ENCODE measurements at regions not wholly inside any gene's neighbourhood (a gene's known extent, or its start where the extent isn't known, plus 50 kb on each side); places are given as distances from the start of the nearest gene placed in this dataset.

DNA sequence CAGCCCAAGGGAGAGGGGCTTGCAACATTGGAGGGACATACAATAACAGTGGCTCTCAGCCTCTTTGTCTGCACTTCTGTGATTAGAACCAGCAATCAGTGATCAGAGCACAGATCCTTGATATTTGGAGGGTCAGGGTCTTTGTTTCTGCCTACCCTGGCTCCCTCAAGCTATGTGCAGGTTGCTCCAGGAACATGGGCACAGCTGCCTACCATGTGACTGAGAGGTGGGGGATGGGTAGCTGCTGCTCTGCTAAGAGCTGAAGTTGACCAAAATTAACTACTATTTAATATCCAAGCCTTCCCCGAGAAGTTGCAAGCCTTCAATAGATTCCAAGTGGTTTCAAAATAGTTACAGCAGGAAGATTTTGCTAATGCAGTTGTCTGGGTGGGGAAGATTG lies 202.6 kb downstream of the ZIC5 start:
- peaks cover 14% of the 10 kb centered on the region for H3K9me3 Mint-ChIP-seq (ENCODE audit: unreplicated experiment)
- no peaks in the 10 kb centered on the region for H3K27me3 Mint-ChIP-seq (ENCODE audit: unreplicated experiment)
- TF ChIP-seq, protein P1, sequence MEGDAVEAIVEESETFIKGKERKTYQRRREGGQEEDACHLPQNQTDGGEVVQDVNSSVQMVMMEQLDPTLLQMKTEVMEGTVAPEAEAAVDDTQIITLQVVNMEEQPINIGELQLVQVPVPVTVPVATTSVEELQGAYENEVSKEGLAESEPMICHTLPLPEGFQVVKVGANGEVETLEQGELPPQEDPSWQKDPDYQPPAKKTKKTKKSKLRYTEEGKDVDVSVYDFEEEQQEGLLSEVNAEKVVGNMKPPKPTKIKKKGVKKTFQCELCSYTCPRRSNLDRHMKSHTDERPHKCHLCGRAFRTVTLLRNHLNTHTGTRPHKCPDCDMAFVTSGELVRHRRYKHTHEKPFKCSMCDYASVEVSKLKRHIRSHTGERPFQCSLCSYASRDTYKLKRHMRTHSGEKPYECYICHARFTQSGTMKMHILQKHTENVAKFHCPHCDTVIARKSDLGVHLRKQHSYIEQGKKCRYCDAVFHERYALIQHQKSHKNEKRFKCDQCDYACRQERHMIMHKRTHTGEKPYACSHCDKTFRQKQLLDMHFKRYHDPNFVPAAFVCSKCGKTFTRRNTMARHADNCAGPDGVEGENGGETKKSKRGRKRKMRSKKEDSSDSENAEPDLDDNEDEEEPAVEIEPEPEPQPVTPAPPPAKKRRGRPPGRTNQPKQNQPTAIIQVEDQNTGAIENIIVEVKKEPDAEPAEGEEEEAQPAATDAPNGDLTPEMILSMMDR (IDR thresholded peaks at IDR 0.05; ENCODE audit: partially characterized antibody, unreplicated experiment): no peak
- H3K4me1 Mint-ChIP-seq (ENCODE audit: low read depth, unreplicated experiment): no peaks in the 10 kb centered on the region
- no peak overlapping the region for H3K4me3 Mint-ChIP-seq (ENCODE audit: unreplicated experiment)
- peaks cover 22% of the 10 kb centered on the region for H3K36me3 Mint-ChIP-seq (ENCODE audit: unreplicated experiment)
- H3K27ac Mint-ChIP-seq (ENCODE audit: unreplicated experiment): no peak overlapping the region
- DNase-seq: no peak

DNA sequence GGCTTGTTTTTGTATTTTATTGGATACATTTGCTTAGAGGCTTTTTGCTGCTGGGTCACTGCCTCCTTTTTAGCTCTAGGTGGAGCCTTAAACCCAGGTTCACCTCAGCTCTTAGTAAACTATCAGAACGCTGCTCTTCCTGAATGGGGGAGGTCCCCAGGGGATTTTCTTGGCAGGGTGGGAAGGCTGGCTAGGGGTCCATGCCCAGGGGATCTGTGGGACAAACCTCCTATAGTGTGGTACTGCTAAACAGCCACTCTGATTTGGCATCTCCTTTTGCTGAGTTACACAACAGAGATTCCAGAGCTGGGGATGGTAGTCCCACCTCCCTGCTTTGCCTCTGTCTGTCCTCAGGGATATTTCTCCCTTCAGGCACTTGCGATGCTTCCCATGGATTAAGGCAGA lies 204.9 kb downstream of the ZIC5 start:
- TF ChIP-seq, protein P1 (IDR thresholded peaks at IDR 0.05; ENCODE audit: partially characterized antibody, unreplicated experiment): no peak
- Mint-ChIP-seq H3K27ac (ENCODE audit: unreplicated experiment) (no peak overlapping the region), H3K36me3 (ENCODE audit: unreplicated experiment) (peaks cover 34% of the 10 kb centered on the region), H3K27me3 (ENCODE audit: unreplicated experiment) (peaks cover 4% of the 10 kb centered on the region), H3K9me3 (ENCODE audit: unreplicated experiment) (peaks cover 17% of the 10 kb centered on the region), H3K4me1 (ENCODE audit: low read depth, unreplicated experiment) (no peaks in the 10 kb centered on the region), H3K4me3 (ENCODE audit: unreplicated experiment) (no peak overlapping the region)
- DNase-seq: no peak

DNA sequence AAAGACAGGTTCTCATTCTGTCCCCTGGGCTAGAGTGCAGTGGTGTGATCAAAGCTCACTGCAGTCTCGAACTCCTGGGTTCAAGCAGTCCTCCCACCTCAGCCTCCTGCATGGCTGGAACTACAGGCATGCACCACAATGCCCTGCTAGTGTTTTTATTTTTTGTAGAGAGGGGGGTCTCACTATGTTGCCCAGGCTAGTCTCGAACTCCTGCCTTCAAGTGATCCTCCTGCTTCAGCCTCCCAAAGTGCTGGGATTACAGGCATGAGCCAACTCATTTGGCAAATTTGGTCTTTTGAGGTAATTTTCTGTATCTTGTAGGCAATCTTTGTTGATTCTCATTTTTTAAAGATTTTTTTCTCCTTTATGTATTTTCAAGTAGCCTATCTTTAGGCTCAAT lies 205.7 kb downstream of the ZIC5 start:
- TF ChIP-seq, protein P1 (IDR thresholded peaks at IDR 0.05; ENCODE audit: partially characterized antibody, unreplicated experiment): no peak
- Mint-ChIP-seq H3K27ac (ENCODE audit: unreplicated experiment) (no peak overlapping the region), H3K27me3 (ENCODE audit: unreplicated experiment) (peaks cover 5% of the 10 kb centered on the region), H3K4me1 (ENCODE audit: low read depth, unreplicated experiment) (no peaks in the 10 kb centered on the region), H3K9me3 (ENCODE audit: unreplicated experiment) (peaks cover 17% of the 10 kb centered on the region), H3K4me3 (ENCODE audit: unreplicated experiment) (no peak overlapping the region), H3K36me3 (ENCODE audit: unreplicated experiment) (peaks cover 38% of the 10 kb centered on the region)
- no peak for DNase-seq

DNA sequence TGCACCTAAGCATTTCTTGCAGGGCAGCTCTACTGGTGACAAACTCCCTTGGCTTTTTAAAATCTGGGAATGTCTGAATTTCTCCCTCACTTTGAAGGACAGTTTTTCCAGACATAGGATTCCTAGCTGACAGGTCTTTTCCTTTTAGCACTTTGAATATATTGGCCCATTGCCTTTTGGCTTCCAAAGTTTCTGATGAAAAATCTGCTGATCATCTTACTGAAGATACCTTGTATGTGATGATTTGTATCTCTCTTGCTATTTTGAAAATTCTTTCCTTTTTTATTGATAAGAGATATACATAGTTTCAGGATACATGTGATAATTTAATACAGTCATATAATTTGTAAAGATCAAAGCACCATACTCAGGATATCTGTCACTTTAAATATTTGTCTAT lies 211.1 kb downstream of the ZIC5 start:
- H3K4me1 Mint-ChIP-seq (ENCODE audit: low read depth, unreplicated experiment): peaks cover 4% of the 10 kb centered on the region
- TF ChIP-seq, protein P1 (IDR thresholded peaks at IDR 0.05; ENCODE audit: partially characterized antibody, unreplicated experiment): no peak
- peaks cover 7% of the 10 kb centered on the region for H3K9me3 Mint-ChIP-seq (ENCODE audit: unreplicated experiment)
- H3K4me3 Mint-ChIP-seq (ENCODE audit: unreplicated experiment): no peak overlapping the region
- peaks cover 5% of the 10 kb centered on the region for H3K27me3 Mint-ChIP-seq (ENCODE audit: unreplicated experiment)
- no peak overlapping the region for H3K27ac Mint-ChIP-seq (ENCODE audit: unreplicated experiment)
- DNase-seq: no peak
- peaks cover 30% of the 10 kb centered on the region for H3K36me3 Mint-ChIP-seq (ENCODE audit: unreplicated experiment)

DNA sequence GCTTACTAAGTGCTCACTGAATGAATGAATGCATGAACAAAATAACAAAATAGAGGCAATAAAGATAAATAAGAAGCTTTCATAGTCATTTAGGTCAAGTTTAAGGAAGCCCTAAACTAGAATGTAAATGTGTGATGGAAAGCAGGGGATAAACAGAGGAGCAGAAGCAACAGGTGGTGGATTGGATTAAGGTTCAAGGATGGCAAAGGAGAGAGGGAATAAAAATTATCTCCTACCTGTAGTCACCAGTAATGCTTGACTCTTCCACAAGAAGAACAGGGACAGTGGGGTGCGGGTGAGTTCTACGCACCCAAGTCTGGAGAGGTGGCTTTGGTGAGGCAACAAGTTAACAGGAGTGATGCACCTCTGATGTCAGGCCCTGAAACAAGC lies 212.4 kb downstream of the ZIC5 start:
- Mint-ChIP-seq H3K4me1 (ENCODE audit: low read depth, unreplicated experiment) (peaks cover 4% of the 10 kb centered on the region), H3K4me3 (ENCODE audit: unreplicated experiment) (no peak overlapping the region), H3K27ac (ENCODE audit: unreplicated experiment) (no peak overlapping the region), H3K36me3 (ENCODE audit: unreplicated experiment) (peaks cover 34% of the 10 kb centered on the region), H3K9me3 (ENCODE audit: unreplicated experiment) (peaks cover 7% of the 10 kb centered on the region), H3K27me3 (ENCODE audit: unreplicated experiment) (peaks cover 5% of the 10 kb centered on the region)
- TF ChIP-seq, protein P1 (IDR thresholded peaks at IDR 0.05; ENCODE audit: partially characterized antibody, unreplicated experiment): no peak
- DNase-seq: no peak
